Neuronal stem cell (in vitro differentiated cells): ENCODE measurements at regions not wholly inside any gene's neighbourhood (a gene's known extent, or its start where the extent isn't known, plus 50 kb on each side); places are given as distances from the start of the nearest gene placed in this dataset.
"Not testable (repeated sequence)": the region's sequence is repeated elsewhere in the genome, so short reads cannot be mapped to it uniquely, and the experiment has no call there.

Experiments
- DNase-seq: peaks from one replicate; pipeline ENCODE4 v3.0.0-alpha.2; 2013; ENCODE audit warnings: low spot score
- H2AFZ ChIP-seq: one replicate; pipeline ENCODE4 v1.6.1; 2013; ENCODE audit warnings: mild to moderate bottlenecking, low read length, inconsistent platforms
- H2AK5ac ChIP-seq: 2 replicates; pipeline ENCODE4 v1.6.1; 2013; ENCODE audit warnings: low read depth, mild to moderate bottlenecking, inconsistent platforms, low read length, moderate library complexity, mixed read lengths
- H2BK120ac ChIP-seq: 2 replicates; pipeline ENCODE4 v1.6.1; 2013; ENCODE audit warnings: low read depth, mild to moderate bottlenecking, inconsistent platforms, low read length, moderate library complexity, mixed read lengths
- H2BK12ac ChIP-seq: one replicate; pipeline ENCODE4 v1.6.1; 2013; ENCODE audit warnings: low read length, inconsistent platforms
- H2BK15ac ChIP-seq: 2 replicates; pipeline ENCODE4 v1.6.1; 2013; ENCODE audit warnings: mild to moderate bottlenecking, low read length, inconsistent platforms, mixed read lengths
- H2BK5ac ChIP-seq: one replicate; pipeline ENCODE4 v1.6.1; 2013; ENCODE audit warnings: inconsistent platforms, mild to moderate bottlenecking, low read length, moderate library complexity
- H3K14ac ChIP-seq: one replicate; pipeline ENCODE4 v1.6.1; 2013; ENCODE audit warnings: low read length, inconsistent platforms
- H3K18ac ChIP-seq: 2 replicates; pipeline ENCODE4 v1.6.1; 2013; ENCODE audit warnings: low read length, inconsistent platforms
- H3K23ac ChIP-seq: 2 replicates; pipeline ENCODE4 v1.6.1; 2013; ENCODE audit warnings: low read depth, mild to moderate bottlenecking, mixed read lengths, low read length, inconsistent platforms; ENCODE audit not compliant: poor library complexity
- H3K27ac ChIP-seq: replicated peaks from 3 replicates; pipeline ENCODE4 v1.5.1; 2013; ENCODE audit warnings: low read length, inconsistent platforms
- H3K27me3 ChIP-seq, 3 experiments: 2 replicates each; pipeline ENCODE4 v1.6.1; 2013; ENCODE audit warnings: low read length in 3 of 3, mild to moderate bottlenecking in 2 of 3, inconsistent platforms in 1 of 3, low read depth in 1 of 3, mixed read lengths in 1 of 3, moderate library complexity in 1 of 3; ENCODE audit not compliant: control insufficient read depth in 3 of 3, insufficient read depth in 3 of 3
- H3K36me3 ChIP-seq, 2 donors: replicated peaks in 1 of 2; 2 replicates each; pipeline ENCODE4 v1.6.1; 2013; ENCODE audit warnings: low read length in 2 of 2; ENCODE audit not compliant: control insufficient read depth in 2 of 2, insufficient read depth in 2 of 2
- H3K4ac ChIP-seq: 2 replicates; pipeline ENCODE4 v1.6.1; 2013; ENCODE audit warnings: inconsistent platforms, mild to moderate bottlenecking, low read length, moderate library complexity
- H3K4me1 ChIP-seq, 2 donors: 1 replicate in 1 of 2; 2 replicates in 1 of 2; pipeline ENCODE4 v1.6.1; 2013; ENCODE audit warnings: low read length in 2 of 2, low read depth in 1 of 2; ENCODE audit not compliant: control insufficient read depth in 2 of 2, insufficient read depth in 1 of 2
- H3K4me2 ChIP-seq: one replicate; pipeline ENCODE4 v1.6.1; 2013; ENCODE audit warnings: mild to moderate bottlenecking, low read length, inconsistent platforms; ENCODE audit not compliant: insufficient read depth, poor library complexity, severe bottlenecking
- H3K4me3 ChIP-seq, 2 donors: 2 replicates each; pipeline ENCODE4 v1.5.1; 2013; ENCODE audit warnings: low read length in 2 of 2, mild to moderate bottlenecking in 2 of 2, inconsistent platforms in 1 of 2, moderate library complexity in 1 of 2
- H3K79me1 ChIP-seq: one replicate; pipeline ENCODE4 v1.6.1; 2013; ENCODE audit warnings: low read depth, mild to moderate bottlenecking, inconsistent platforms, low read length, moderate library complexity
- H3K9ac ChIP-seq: one replicate; pipeline ENCODE4 v1.6.1; 2013; ENCODE audit warnings: mild to moderate bottlenecking, low read depth, low read length, inconsistent platforms; ENCODE audit not compliant: poor library complexity
- H3K9me3 ChIP-seq, 2 donors: replicated peaks in 1 of 2; 2 replicates each; pipeline versions ENCODE3 to v1.6.1; 2013; ENCODE audit warnings: low read length in 2 of 2, mild to moderate bottlenecking in 2 of 2, inconsistent platforms in 1 of 2, low read depth in 1 of 2, mixed read lengths in 1 of 2, moderate library complexity in 1 of 2; ENCODE audit not compliant: control insufficient read depth in 2 of 2, insufficient read depth in 1 of 2
- H4K8ac ChIP-seq: one replicate; pipeline ENCODE4 v1.6.1; 2013; ENCODE audit warnings: low read depth, mild to moderate bottlenecking, inconsistent platforms, low read length, moderate library complexity
- H4K91ac ChIP-seq: one replicate; pipeline ENCODE4 v1.6.1; 2013; ENCODE audit warnings: low read length, low read depth, mild to moderate bottlenecking, inconsistent platforms; ENCODE audit not compliant: poor library complexity
- WGBS, 2 donors: extraction: QIAGEN DNeasy Blood & Tissue Kit; methylation state at CpG; one replicate each; pipeline ENCODE4 v1.1.7; 2013; ENCODE audit warnings: missing lambda C conversion rate in 2 of 2, mixed read lengths in 1 of 2; ENCODE audit not compliant: insufficient read length in 2 of 2, insufficient replicate concordance in 1 of 2; ENCODE audit errors: extremely low coverage in 2 of 2; 5-methylcytosine and 5-hydroxymethylcytosine counted together

- not testable (repeated sequence) for H3K27ac ChIP-seq, H2BK12ac ChIP-seq, H3K4me3 ChIP-seq, H3K4ac ChIP-seq, H2BK15ac ChIP-seq, H2BK5ac ChIP-seq, DNase-seq, H3K36me3 ChIP-seq, H2AK5ac ChIP-seq, H2BK120ac ChIP-seq, H4K8ac ChIP-seq, H3K79me1 ChIP-seq, H3K23ac ChIP-seq, H2AFZ ChIP-seq, H3K9ac ChIP-seq, H3K4me2 ChIP-seq, H3K18ac ChIP-seq, H3K14ac ChIP-seq, H3K4me1 ChIP-seq, H4K91ac ChIP-seq, H3K27me3 ChIP-seq, H3K9me3 ChIP-seq
- no CpG with 5 or more reads among the region's 7 CpGs for WGBS, 2 donors
These were observed 162.1 kb upstream of the FOXD4L5 start for GRCh38 chr9:65447146-65447545.

DNA sequence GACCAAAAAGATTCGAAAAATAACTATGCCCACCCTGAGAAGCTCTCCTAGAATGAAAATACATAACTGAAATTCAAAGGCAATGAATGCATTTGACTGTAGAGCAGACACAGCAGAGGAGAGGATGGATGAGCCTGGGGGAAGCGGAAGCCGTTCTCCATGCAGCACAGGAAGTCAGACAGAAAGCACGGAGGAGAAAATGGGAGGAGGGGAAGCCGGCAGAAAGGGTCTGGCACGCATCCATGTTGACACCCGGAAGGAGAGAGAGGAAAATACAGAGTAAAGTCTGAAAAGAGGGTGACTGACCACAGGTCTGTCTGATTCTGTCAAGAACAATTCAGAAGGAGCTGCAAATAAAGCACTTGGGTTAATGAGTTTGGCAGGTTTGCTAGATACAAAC, 161.0 kb upstream of the FOXD4L5 start:
- H2BK12ac ChIP-seq, DNase-seq, H3K9me3 ChIP-seq, H2BK5ac ChIP-seq, H3K27ac ChIP-seq, H3K14ac ChIP-seq, H3K4me2 ChIP-seq, H4K91ac ChIP-seq, H2AK5ac ChIP-seq, H3K36me3 ChIP-seq, H3K79me1 ChIP-seq, H2BK120ac ChIP-seq, H2AFZ ChIP-seq, H3K4ac ChIP-seq, H3K4me1 ChIP-seq, H3K18ac ChIP-seq, H3K27me3 ChIP-seq, H3K4me3 ChIP-seq, H3K9ac ChIP-seq, H3K23ac ChIP-seq, H4K8ac ChIP-seq, H2BK15ac ChIP-seq: not testable (repeated sequence)
- no CpG with 5 or more reads among the region's 7 CpGs for WGBS, 2 donors

GRCh38 chr9:65444943-65445342, 159.9 kb upstream of the FOXD4L5 start:
- H3K23ac ChIP-seq, result no peak overlapping the region
- no peaks in the 10 kb centered on the region for H3K9me3 ChIP-seq
- no peak overlapping the region for H3K4me3 ChIP-seq
- H3K4me2 ChIP-seq, result no peak overlapping the region
- no peak overlapping the region for H3K9ac ChIP-seq
- no peak overlapping the region for H2BK5ac ChIP-seq
- no CpG with 5 or more reads among the region's 8 CpGs for WGBS, 2 donors
- no peak overlapping the region for H3K4ac ChIP-seq
- no peak for DNase-seq
- no peaks in the 10 kb centered on the region for H3K36me3 ChIP-seq
- H2BK120ac ChIP-seq, result no peak overlapping the region
- no peaks in the 10 kb centered on the region for H3K27me3 ChIP-seq
- no peak overlapping the region for H3K14ac ChIP-seq
- no peak overlapping the region for H4K8ac ChIP-seq
- no peak overlapping the region for H2BK15ac ChIP-seq
- no peak overlapping the region for H2AK5ac ChIP-seq
- H2BK12ac ChIP-seq, result no peak overlapping the region
- H2AFZ ChIP-seq, result no peak overlapping the region
- H4K91ac ChIP-seq, result no peak overlapping the region
- H3K4me1 ChIP-seq, result no peaks in the 10 kb centered on the region
- no peak overlapping the region for H3K27ac ChIP-seq
- no peaks in the 10 kb centered on the region for H3K79me1 ChIP-seq
- no peak overlapping the region for H3K18ac ChIP-seq

GRCh38 chr9:65442116-65442515, 157.1 kb upstream of the FOXD4L5 start:
- H2BK12ac ChIP-seq, H3K4ac ChIP-seq, H2AK5ac ChIP-seq, H3K14ac ChIP-seq, H2BK15ac ChIP-seq, H3K79me1 ChIP-seq, H3K4me1 ChIP-seq, H4K8ac ChIP-seq, H3K36me3 ChIP-seq, H3K27me3 ChIP-seq, H3K18ac ChIP-seq, H4K91ac ChIP-seq, H2BK5ac ChIP-seq, H3K27ac ChIP-seq, H3K23ac ChIP-seq, H2AFZ ChIP-seq, H3K9me3 ChIP-seq, H3K4me2 ChIP-seq, DNase-seq, H2BK120ac ChIP-seq, H3K4me3 ChIP-seq, H3K9ac ChIP-seq: not testable (repeated sequence)
- no CpG with 5 or more reads among the region's 12 CpGs for WGBS, 2 donors
